Panc1 (cell line): ENCODE measurements at regions not wholly inside any gene's neighbourhood (a gene's known extent, or its start where the extent isn't known, plus 50 kb on each side); places are given as distances from the start of the nearest gene placed in this dataset.

ENCODE experiments used
- POLR2AphosphoS5 ChIP-seq: IDR thresholded peaks from 2 replicates; pipeline ENCODE4 v1.6.1; 2012; ENCODE audit warnings: mild to moderate bottlenecking, low read depth, low read length, moderate library complexity
- SIN3A ChIP-seq: IDR thresholded peaks from 2 replicates; pipeline ENCODE4 v1.6.1; 2012; ENCODE audit warnings: low read depth, mild to moderate bottlenecking, low read length, moderate library complexity, borderline replicate concordance; ENCODE audit not compliant: insufficient read depth
- TF ChIP-seq, protein P1 (sequence below): fragments of 450-650 bp; IDR thresholded peaks from 2 replicates; pipeline ENCODE4 v1.5.1; 2017; ENCODE audit warnings: mild to moderate bottlenecking
- TF ChIP-seq, protein P2 (sequence below), 2 experiments: IDR thresholded peaks; 2 replicates each; pipeline ENCODE4 v1.6.1; 2011 to 2012; ENCODE audit warnings: low read depth in 2 of 2, control low read depth in 1 of 2, low read length in 1 of 2, mild to moderate bottlenecking in 1 of 2, moderate library complexity in 1 of 2; ENCODE audit not compliant: insufficient read depth in 1 of 2

DNA sequence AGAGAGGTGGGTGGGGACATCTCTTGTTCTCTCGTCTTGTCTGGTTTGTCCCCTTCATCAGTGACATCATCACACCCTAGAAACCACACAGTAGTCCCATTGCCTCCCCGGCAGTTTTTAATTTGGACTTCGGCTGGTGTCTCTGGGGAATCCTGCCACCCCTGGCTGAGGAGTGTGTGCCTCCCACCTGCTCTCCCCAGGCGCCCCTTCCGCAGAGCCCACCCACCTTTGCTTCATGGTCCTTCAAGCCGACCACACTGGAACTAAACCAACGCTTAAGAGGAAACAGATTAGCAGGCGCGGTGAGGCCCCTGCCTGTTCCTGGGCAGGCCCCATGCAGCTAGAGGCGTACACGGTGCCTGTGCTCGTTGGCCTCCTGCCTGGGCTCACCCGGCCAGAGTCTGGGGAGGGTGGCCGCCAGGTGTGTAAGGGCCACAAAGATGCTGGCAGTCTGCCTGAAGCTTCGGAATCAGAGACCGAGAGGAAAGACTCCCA is 107.6 kb upstream of the SPRY4 start:
- TF ChIP-seq, protein P1, sequence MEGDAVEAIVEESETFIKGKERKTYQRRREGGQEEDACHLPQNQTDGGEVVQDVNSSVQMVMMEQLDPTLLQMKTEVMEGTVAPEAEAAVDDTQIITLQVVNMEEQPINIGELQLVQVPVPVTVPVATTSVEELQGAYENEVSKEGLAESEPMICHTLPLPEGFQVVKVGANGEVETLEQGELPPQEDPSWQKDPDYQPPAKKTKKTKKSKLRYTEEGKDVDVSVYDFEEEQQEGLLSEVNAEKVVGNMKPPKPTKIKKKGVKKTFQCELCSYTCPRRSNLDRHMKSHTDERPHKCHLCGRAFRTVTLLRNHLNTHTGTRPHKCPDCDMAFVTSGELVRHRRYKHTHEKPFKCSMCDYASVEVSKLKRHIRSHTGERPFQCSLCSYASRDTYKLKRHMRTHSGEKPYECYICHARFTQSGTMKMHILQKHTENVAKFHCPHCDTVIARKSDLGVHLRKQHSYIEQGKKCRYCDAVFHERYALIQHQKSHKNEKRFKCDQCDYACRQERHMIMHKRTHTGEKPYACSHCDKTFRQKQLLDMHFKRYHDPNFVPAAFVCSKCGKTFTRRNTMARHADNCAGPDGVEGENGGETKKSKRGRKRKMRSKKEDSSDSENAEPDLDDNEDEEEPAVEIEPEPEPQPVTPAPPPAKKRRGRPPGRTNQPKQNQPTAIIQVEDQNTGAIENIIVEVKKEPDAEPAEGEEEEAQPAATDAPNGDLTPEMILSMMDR, result no peak
- TF ChIP-seq POLR2AphosphoS5, result no peak
- TF ChIP-seq, protein P2, sequence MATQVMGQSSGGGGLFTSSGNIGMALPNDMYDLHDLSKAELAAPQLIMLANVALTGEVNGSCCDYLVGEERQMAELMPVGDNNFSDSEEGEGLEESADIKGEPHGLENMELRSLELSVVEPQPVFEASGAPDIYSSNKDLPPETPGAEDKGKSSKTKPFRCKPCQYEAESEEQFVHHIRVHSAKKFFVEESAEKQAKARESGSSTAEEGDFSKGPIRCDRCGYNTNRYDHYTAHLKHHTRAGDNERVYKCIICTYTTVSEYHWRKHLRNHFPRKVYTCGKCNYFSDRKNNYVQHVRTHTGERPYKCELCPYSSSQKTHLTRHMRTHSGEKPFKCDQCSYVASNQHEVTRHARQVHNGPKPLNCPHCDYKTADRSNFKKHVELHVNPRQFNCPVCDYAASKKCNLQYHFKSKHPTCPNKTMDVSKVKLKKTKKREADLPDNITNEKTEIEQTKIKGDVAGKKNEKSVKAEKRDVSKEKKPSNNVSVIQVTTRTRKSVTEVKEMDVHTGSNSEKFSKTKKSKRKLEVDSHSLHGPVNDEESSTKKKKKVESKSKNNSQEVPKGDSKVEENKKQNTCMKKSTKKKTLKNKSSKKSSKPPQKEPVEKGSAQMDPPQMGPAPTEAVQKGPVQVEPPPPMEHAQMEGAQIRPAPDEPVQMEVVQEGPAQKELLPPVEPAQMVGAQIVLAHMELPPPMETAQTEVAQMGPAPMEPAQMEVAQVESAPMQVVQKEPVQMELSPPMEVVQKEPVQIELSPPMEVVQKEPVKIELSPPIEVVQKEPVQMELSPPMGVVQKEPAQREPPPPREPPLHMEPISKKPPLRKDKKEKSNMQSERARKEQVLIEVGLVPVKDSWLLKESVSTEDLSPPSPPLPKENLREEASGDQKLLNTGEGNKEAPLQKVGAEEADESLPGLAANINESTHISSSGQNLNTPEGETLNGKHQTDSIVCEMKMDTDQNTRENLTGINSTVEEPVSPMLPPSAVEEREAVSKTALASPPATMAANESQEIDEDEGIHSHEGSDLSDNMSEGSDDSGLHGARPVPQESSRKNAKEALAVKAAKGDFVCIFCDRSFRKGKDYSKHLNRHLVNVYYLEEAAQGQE (IDR thresholded peaks at IDR 0.05; ENCODE audit: insufficient read depth in 1 of 2, low read depth in 2 of 2, low read length in 1 of 2), result no peak
- no peak for TF ChIP-seq SIN3A
